Lower lobe of right lung (tissue), 2 donors: ENCODE measurements at regions not wholly inside any gene's neighbourhood (a gene's known extent, or its start where the extent isn't known, plus 50 kb on each side); places are given as distances from the start of the nearest gene placed in this dataset.

Source experiments
- ATAC-seq, 2 donors: fragments of 200-7000 bp; cut with Tn5 transposase; one replicate each; pipeline ENCODE4 v1.9.1; 2020 to 2022; ENCODE audit warnings: mild to moderate bottlenecking in 2 of 2, moderate library complexity in 2 of 2
- DNase-seq: peaks from one replicate; pipeline ENCODE4 v3.0.0-alpha.2; 2020
- H3K27ac ChIP-seq: fragments of 200-600 bp; one replicate; pipeline ENCODE4 v1.8.0; 2022
- H3K27me3 ChIP-seq: fragments of 200-600 bp; one replicate; pipeline ENCODE4 v1.8.0; 2022; ENCODE audit warnings: low read depth
- H3K36me3 ChIP-seq: fragments of 200-600 bp; one replicate; pipeline ENCODE4 v1.8.0; 2022; ENCODE audit warnings: mild to moderate bottlenecking
- H3K4me1 ChIP-seq: fragments of 200-600 bp; one replicate; pipeline ENCODE4 v1.8.0; 2022
- H3K4me3 ChIP-seq: fragments of 200-600 bp; one replicate; pipeline ENCODE4 v1.8.0; 2022; ENCODE audit warnings: mild to moderate bottlenecking
- H3K9me3 ChIP-seq: fragments of 200-600 bp; one replicate; pipeline ENCODE4 v1.8.0; 2022
- intact Hi-C: fragments of 100-400 bp; cut with DNase I; formaldehyde crosslinking; loops from one replicate; pipeline ENCODE4 v1.11.0; 2022
- TF ChIP-seq, protein P1 (sequence below): fragments of 200-600 bp; IDR thresholded peaks from one replicate; pipeline ENCODE4 v1.8.0; 2022; ENCODE audit warnings: antibody characterized with exemption, mild to moderate bottlenecking
- donor health status: DM: no; HTN: yes; CAD: no; lungs with severe emphysema.

DNA sequence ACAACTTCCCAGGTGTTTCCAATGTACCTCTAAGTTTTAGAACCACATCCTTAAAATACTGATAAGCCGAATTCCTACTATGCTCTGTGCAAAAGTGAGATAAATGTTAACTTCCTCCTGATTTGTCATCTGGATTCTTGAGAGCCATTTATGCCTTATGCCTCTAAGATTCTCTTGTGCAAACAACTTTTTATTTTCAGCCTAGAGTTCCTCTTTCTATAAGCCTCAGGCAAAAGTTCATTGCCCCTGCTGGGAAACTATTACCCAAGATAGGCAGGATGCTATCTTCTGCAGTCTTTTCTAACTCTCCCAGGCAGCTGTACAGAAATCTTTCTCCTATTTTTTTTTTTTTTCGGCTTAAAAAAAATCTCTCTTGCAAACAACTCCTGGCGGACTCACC is 216.1 kb downstream of the KCNJ3 start:
- intact Hi-C loops: no loop called here
- H3K4me3 ChIP-seq: no peak overlapping the region
- H3K4me1 ChIP-seq: no peaks in the 10 kb centered on the region
- no peaks in the 10 kb centered on the region for H3K27me3 ChIP-seq
- H3K27ac ChIP-seq: no peak overlapping the region
- no peaks in the 10 kb centered on the region for H3K36me3 ChIP-seq
- no peaks in the 10 kb centered on the region for H3K9me3 ChIP-seq
- no peak for DNase-seq
- no peak for ATAC-seq
- TF ChIP-seq, protein P1, sequence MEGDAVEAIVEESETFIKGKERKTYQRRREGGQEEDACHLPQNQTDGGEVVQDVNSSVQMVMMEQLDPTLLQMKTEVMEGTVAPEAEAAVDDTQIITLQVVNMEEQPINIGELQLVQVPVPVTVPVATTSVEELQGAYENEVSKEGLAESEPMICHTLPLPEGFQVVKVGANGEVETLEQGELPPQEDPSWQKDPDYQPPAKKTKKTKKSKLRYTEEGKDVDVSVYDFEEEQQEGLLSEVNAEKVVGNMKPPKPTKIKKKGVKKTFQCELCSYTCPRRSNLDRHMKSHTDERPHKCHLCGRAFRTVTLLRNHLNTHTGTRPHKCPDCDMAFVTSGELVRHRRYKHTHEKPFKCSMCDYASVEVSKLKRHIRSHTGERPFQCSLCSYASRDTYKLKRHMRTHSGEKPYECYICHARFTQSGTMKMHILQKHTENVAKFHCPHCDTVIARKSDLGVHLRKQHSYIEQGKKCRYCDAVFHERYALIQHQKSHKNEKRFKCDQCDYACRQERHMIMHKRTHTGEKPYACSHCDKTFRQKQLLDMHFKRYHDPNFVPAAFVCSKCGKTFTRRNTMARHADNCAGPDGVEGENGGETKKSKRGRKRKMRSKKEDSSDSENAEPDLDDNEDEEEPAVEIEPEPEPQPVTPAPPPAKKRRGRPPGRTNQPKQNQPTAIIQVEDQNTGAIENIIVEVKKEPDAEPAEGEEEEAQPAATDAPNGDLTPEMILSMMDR: no peak

DNA sequence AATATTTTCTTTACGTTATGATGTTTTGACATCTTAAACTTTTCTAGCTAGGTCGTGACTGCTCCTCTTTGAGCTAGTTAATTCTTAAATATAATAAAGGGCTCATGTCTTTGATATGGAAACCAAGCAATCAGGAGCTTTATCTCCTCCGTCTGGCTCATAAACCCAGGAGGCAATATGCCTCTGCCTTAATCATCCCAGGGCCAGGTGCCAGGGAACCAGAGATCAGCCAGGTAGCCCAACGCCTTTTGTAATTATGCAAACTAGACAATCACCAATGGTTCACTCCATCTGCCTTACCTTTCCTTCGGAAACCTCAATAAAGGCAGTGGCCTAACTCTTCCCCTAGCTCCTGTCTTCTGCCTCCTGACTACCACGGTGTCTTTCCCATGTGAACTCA is 213.7 kb downstream of the KCNJ3 start:
- H3K4me1 ChIP-seq: no peaks in the 10 kb centered on the region

DNA sequence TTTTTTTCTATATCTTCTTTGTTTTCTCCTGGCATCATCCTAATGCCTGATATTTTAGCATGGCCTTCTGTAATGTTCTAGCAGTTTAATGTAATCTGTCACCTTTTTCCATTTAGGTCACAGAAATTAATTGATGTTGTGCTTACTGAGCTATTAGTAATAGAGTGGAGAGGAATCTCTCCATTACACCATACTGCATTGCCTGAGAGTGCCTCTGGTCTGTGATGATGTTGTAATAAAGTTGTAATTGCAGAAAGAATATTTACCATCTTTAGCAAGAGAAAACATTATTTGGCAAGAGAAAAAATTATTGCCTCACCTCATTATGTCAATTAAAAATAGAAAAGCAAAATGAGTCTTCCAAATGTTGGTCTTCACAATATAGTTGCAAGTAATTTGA is 213.2 kb downstream of the KCNJ3 start:
- no peak overlapping the region for H3K4me3 ChIP-seq
- ATAC-seq (no peak), DNase-seq (no peak)
- no peaks in the 10 kb centered on the region for H3K27me3 ChIP-seq
- H3K9me3 ChIP-seq: no peaks in the 10 kb centered on the region
- intact Hi-C loops: no loop called here
- no peaks in the 10 kb centered on the region for H3K36me3 ChIP-seq
- H3K4me1 ChIP-seq: no peaks in the 10 kb centered on the region
- H3K27ac ChIP-seq: no peak overlapping the region
- TF ChIP-seq, protein P1: no peak

More for the DNA sequence above, 213.7 kb downstream of the KCNJ3 start:
- no peak overlapping the region for H3K4me3 ChIP-seq
- ATAC-seq (no peak), DNase-seq (no peak)
- H3K36me3 ChIP-seq: no peaks in the 10 kb centered on the region
- H3K27ac ChIP-seq: no peak overlapping the region
- intact Hi-C loops: no loop called here
- TF ChIP-seq, protein P1: no peak
- H3K9me3 ChIP-seq: no peaks in the 10 kb centered on the region
- no peaks in the 10 kb centered on the region for H3K27me3 ChIP-seq

DNA sequence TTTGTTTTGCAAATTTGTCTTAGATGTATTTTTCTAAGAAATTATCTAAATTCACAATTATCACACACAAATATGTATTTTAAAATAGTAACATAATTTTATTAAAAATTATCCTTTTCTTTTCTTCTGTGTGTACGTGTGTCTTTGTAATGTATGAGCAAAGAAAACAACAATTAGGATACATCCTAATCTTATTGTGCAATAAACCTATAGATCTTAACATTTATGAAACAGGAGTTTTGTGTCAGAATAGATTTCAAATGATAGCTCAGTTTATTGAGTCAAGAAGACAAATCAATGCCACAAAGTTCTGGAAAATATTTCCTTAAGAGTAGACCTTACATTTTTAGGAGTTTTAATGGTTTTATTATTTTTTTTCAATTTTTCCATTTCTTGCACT is 212.2 kb downstream of the KCNJ3 start:
- no peak for ATAC-seq
- Histone ChIP-seq H3K27me3 (no peaks in the 10 kb centered on the region), H3K9me3 (no peaks in the 10 kb centered on the region), H3K4me3 (no peak overlapping the region), H3K27ac (no peak overlapping the region), H3K36me3 (no peaks in the 10 kb centered on the region), H3K4me1 (no peaks in the 10 kb centered on the region)
- intact Hi-C loops: no loop called here
- DNase-seq: no peak
- TF ChIP-seq, protein P1: no peak

DNA sequence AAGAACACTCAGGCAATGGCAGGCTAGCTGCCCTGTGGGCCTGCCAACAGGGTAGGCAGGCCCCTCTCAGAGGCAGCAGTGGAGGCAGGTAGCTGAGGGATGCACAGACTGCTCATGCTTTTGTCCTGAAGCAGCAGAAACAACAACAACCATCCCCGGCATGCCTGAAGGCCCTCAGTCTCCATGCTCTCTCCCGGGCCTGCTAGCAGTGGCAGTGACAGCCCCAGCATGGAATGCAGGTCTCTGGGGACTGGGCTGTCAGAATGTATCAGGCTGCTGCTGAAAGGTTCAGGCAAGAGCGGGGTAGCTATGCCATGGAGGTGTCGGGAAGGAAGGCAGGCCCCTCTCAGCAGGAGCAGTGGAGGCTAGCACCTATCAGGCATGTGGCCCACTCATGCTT is 209.8 kb downstream of the KCNJ3 start:
- H3K27ac ChIP-seq: no peak overlapping the region
- DNase-seq: no peak
- H3K4me1 ChIP-seq: no peaks in the 10 kb centered on the region
- intact Hi-C loops: no loop called here
- H3K27me3 ChIP-seq: no peaks in the 10 kb centered on the region
- no peaks in the 10 kb centered on the region for H3K9me3 ChIP-seq
- no peaks in the 10 kb centered on the region for H3K36me3 ChIP-seq
- TF ChIP-seq, protein P1: no peak
- H3K4me3 ChIP-seq: no peak overlapping the region
- no peak for ATAC-seq
